ENCODE measurements at regions not wholly inside any gene's neighbourhood (a gene's known extent, or its start where the extent isn't known, plus 50 kb on each side); places are given as distances from the start of the nearest gene placed in this dataset.

DNA sequence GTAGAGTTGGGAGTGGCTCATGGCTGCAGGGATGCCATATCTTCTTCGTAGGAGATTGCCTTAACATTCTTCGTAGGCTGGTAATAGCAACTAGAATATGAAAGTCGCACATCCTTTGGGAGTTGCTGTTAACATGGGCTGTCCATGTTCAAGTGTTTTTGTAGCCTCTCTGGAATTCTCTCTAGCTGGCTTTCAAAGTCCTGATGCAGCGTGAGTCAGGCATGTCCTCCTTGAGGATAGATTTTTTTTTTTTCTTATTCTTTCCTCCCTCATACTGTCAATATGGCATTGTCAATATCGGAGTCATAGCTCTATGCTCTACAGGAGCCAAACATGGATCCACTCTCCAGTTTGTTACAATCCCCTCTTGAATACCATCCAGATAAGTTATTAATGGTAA is 494.8 kb upstream of the WWC1 start:
- H3K27ac ChIP-seq: no peak overlapping the region
- DNase-seq (ENCODE audit: low spot score): no peak
- TF ChIP-seq, protein P1, sequence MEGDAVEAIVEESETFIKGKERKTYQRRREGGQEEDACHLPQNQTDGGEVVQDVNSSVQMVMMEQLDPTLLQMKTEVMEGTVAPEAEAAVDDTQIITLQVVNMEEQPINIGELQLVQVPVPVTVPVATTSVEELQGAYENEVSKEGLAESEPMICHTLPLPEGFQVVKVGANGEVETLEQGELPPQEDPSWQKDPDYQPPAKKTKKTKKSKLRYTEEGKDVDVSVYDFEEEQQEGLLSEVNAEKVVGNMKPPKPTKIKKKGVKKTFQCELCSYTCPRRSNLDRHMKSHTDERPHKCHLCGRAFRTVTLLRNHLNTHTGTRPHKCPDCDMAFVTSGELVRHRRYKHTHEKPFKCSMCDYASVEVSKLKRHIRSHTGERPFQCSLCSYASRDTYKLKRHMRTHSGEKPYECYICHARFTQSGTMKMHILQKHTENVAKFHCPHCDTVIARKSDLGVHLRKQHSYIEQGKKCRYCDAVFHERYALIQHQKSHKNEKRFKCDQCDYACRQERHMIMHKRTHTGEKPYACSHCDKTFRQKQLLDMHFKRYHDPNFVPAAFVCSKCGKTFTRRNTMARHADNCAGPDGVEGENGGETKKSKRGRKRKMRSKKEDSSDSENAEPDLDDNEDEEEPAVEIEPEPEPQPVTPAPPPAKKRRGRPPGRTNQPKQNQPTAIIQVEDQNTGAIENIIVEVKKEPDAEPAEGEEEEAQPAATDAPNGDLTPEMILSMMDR (IDR thresholded peaks at IDR 0.05): no peak

DNA sequence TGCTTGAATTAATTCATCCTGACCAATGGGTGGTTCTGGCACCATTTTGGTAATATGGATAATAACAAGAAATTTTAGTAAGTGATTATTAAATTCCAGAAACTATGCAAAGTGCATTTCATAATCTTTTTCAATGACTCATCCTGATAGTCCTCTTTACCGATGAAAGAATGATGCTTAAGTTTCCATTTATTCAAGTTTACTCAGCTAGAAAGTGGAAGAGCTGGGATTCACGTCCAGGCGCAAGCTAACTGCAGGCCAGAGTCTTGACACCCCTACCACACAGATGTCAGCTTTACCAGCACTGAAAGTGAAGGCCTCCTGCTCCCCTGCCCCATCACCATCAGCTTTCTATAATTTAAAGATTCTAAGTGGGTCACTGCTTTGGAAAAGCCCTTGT is 493.5 kb upstream of the WWC1 start:
- Histone ChIP-seq H3K4me3 (no peak overlapping the region), H3K27ac (peak overlapping the region in 1 of 2 donors; percentile 48)
- TF ChIP-seq, protein P1 (IDR thresholded peaks at IDR 0.05): no peak
- DNase-seq (ENCODE audit: low spot score): no peak

More for the DNA sequence above, 494.8 kb upstream of the WWC1 start:
- no peak overlapping the region for H3K4me3 ChIP-seq

DNA sequence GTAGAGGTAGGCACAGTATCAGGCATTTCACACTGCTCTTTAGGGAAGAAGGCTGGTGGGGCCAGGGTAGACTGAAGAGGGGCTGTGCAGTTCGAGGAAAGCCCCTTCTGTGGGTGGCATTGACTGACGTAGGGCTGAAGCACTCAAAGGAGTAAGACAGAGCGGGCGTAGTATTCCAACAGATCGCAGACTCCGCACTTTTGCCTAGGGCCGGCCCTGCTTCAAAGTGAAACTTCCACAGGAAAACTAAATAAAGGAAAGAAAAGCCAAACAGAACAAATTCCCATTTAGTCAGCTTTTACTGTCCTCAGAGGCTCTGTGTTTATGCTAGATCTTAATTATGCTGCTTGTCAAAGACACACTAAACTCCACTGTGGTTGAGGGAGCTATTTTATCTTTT is 493.0 kb upstream of the WWC1 start:
- DNase-seq (ENCODE audit: low spot score): no peak
- no peak overlapping the region for H3K4me3 ChIP-seq

DNA sequence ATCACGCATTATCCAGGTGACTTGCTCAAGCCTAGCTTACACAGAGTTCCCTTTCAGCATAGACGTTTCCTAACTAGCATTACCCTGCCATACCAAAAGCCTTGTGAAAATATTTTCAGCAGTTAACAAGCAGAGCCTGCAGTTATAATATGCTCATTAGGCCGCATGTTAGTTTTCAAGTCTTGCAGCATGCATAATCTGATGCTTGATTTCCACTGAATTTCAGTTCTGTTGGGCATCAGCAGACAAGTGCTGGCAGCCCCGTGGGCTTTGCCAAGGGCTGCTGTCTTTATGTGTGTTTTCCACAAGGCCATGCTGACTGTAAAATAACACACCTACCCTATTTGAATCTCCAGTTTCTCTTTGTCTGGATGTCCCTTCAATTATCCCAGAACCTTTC is 491.0 kb upstream of the WWC1 start:
- TF ChIP-seq, protein P1 (IDR thresholded peaks at IDR 0.05): no peak
- DNase-seq (ENCODE audit: low spot score): no peak
- H3K4me3 ChIP-seq: no peak overlapping the region
- no peak overlapping the region for H3K27ac ChIP-seq

More for the DNA sequence above, 493.0 kb upstream of the WWC1 start:
- H3K27ac ChIP-seq: peak overlapping the region in 1 of 2 donors; percentile 48
- TF ChIP-seq, protein P1 (IDR thresholded peaks at IDR 0.05): no peak

DNA sequence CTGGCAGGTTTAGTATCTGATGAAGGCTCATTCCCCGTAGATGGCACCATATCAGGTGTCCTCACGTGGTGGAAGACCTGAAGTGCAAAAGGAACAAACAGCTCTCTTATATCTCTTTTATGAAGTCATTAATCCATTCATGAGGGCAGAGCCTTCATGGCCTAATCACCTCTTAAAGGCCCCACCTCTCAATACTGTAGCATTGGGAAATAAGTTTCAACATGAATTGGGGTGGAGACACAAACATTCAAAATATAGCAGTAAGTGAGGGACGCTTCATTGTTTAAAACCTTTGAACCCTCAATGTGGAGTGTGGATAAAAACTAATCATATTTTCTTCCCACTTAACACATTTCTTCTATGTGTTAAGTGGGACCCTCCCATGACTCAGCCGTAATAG is 489.4 kb upstream of the WWC1 start:
- Histone ChIP-seq H3K4me3 (no peak overlapping the region), H3K27ac (no peak overlapping the region)
- TF ChIP-seq, protein P1 (IDR thresholded peaks at IDR 0.05): no peak
- DNase-seq (ENCODE audit: low spot score): no peak

DNA sequence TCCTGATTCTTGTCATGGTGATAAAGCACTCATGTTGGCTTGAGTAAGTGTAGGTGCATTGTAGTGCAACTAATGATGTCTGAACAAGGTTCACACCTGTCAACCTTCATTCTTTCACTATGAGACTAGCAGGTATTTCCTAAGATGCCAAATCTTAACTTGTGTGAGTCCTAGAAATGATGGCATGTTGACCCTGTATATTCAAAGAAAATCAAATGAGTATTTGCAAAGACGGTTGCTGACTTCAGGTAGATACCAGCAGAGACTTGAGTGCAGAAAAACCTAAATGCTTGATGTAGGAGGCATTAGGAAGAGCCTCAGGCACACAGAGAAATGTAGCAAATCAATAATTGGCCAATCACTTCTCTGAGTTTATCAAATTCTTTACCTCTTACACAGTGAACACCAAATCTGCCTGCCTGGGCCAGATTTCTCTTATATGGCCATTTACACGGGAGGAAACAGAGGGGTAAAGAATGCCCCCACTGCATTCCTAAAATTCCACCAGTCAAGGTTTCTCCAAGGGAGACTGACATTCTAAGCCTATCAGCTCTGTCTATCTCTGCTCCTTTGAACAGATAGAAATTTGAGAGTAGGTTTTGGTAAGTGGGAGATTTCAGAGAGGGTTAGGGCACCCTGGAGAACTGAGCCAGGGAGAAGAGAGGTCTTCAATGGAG is 488.6 kb upstream of the WWC1 start:
- Histone ChIP-seq H3K27ac (no peak overlapping the region), H3K4me3 (no peak overlapping the region)
- TF ChIP-seq, protein P1 (IDR thresholded peaks at IDR 0.05): no peak
- DNase-seq (ENCODE audit: low spot score): no peak

DNA sequence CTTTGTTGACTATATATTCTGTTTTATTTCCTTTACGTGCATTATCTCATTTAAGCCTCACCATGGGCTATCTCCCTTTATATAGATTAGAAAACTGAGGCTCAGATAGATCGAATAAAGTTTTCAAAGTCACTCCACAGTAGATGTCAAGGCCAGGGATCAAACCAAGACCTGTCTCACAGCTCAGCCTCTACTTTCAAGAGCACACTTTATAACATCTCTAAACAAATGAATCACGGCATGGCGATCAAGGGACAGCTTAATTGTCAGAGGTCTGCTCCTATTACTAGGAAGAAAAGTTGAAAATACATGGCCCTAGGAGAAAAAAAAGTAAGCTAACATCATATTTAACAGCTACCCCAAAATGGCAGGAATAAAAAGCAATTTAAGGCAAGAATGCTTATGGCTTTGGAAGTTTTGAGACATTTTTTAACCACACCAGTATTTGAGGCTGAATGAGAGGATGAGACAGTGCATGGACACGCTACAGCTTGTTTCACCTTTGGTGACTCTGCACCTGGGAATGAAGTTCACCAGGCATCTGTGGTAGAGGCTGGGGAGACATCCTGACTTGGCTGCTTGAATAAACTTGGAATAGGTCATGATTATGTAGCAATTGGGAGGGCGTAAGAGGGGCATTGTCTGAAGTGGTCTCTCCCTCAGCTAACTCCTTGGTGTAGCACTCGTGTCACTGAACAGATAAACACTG is 486.8 kb upstream of the WWC1 start:
- no peak for DNase-seq (ENCODE audit: low spot score)
- Histone ChIP-seq H3K27ac (no peak overlapping the region), H3K4me3 (no peak overlapping the region)
- TF ChIP-seq, protein P1 (IDR thresholded peaks at IDR 0.05): no peak
